ENCODE measurements at regions not wholly inside any gene's neighbourhood (a gene's known extent, or its start where the extent isn't known, plus 50 kb on each side); places are given as distances from the start of the nearest gene placed in this dataset.

DNA sequence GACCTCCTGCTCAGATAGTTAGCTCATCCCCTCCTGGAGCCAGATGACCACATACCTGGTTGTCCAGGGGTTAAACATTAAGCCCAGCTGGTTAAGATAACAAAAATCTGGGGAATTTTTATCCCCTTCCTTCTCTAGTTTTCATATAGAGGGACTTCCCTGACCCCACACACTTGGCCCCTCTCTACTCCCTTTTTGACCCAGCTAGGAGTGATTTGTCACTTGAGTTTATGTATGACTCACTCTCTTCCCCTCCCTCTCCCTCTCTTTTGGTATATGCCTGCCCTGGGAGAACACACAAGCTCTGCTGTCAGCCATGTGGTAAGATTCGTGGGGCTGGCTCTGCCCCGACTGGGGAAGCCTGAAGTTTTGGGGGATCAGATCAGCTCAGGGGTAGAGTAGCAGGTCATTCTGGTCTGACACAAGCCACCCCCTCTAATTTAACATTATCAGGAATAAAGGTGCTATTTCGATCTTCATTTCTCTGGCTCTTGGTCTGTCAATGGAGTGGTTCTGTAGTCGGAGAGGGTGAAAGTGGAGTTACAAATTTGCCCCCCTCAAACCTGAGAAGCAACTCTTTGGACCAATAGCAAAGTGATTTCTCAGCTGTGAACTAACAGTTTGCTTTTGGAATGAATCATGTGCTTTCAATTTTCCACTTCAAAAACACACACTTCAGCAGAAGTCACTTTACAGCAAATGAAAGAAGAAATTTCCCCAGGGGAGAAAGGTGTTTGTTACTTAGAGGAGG, 415.3 kb upstream of the CADM1 start:
- peaks cover 0 to 16% of the 10 kb centered on the region in 2 donors for H3K4me1 ChIP-seq
- intact Hi-C loops (cut with DNase I), result no loop called here
- no peaks in the 10 kb centered on the region for H3K36me3 ChIP-seq
- H3K27ac ChIP-seq, result peak overlapping the region in 1 of 2 donors; percentile 29
- DNase-seq (no peak), ATAC-seq (peak; percentile 86)
- H3K9me3 ChIP-seq, result no peaks in the 10 kb centered on the region
- TF ChIP-seq, protein P1, sequence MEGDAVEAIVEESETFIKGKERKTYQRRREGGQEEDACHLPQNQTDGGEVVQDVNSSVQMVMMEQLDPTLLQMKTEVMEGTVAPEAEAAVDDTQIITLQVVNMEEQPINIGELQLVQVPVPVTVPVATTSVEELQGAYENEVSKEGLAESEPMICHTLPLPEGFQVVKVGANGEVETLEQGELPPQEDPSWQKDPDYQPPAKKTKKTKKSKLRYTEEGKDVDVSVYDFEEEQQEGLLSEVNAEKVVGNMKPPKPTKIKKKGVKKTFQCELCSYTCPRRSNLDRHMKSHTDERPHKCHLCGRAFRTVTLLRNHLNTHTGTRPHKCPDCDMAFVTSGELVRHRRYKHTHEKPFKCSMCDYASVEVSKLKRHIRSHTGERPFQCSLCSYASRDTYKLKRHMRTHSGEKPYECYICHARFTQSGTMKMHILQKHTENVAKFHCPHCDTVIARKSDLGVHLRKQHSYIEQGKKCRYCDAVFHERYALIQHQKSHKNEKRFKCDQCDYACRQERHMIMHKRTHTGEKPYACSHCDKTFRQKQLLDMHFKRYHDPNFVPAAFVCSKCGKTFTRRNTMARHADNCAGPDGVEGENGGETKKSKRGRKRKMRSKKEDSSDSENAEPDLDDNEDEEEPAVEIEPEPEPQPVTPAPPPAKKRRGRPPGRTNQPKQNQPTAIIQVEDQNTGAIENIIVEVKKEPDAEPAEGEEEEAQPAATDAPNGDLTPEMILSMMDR (IDR thresholded peaks at IDR 0.05), result no peak
- peaks cover 0 to 6% of the 10 kb centered on the region in 2 donors for H3K27me3 ChIP-seq
- H3K4me3 ChIP-seq, result no peak overlapping the region

DNA sequence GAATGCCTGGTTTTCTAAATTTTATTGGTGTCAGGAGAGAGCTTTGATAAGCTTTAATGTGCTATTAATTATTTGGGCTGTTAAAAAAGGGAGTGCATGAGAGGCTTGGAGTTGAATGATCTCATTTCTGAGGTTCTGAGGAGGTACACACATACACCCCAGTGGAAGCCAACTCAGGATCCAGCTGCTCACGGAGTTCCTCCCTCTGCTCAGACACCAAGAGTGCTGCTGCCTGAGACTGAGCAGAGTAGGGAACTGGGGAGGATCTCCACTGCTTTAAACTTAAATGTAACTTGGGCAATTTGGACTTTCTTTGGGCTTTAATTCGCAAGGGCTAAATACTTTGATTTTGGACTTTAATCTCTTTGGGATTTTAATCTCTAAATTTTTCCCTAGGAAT, 414.4 kb upstream of the CADM1 start:
- Histone ChIP-seq H3K4me1 (peaks cover 0 to 16% of the 10 kb centered on the region in 2 donors), H3K4me3 (no peak overlapping the region), H3K27ac (no peak overlapping the region), H3K9me3 (no peaks in the 10 kb centered on the region), H3K27me3 (peaks cover 0 to 6% of the 10 kb centered on the region in 2 donors), H3K36me3 (no peaks in the 10 kb centered on the region)
- no peak for DNase-seq
- intact Hi-C loops (cut with DNase I), result no loop called here
- ATAC-seq, result no peak
- TF ChIP-seq, protein P1 (IDR thresholded peaks at IDR 0.05), result no peak

DNA sequence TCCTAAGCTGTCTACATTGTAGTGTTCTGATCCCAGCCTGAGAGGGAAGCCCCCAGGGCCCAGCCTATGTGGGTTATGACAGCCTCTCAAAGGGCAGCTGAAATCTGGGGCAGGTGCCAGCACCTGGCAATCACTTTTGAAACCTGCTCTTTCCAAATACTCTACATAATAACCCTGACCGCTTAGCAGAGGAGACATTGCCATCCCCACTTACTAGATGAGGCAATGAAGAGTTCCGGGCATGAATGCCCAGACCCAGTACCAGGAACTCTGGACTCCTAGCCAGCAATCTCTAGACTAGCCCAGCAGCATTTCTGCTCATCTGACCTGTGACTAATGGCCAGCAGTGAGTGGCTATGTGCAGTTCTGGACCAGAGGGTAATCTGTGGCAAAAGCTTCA, 412.4 kb upstream of the CADM1 start:
- TF ChIP-seq, protein P1 (IDR thresholded peaks at IDR 0.05), result no peak
- Histone ChIP-seq H3K4me1 (peaks cover 0 to 26% of the 10 kb centered on the region in 2 donors), H3K27me3 (no peaks in the 10 kb centered on the region), H3K27ac (no peak overlapping the region), H3K36me3 (no peaks in the 10 kb centered on the region), H3K9me3 (no peaks in the 10 kb centered on the region), H3K4me3 (no peak overlapping the region)
- peak in 1 of 4 donors; percentile 46 for DNase-seq
- ATAC-seq, result peak; percentile 56
- intact Hi-C loops (cut with DNase I), result no loop called here

DNA sequence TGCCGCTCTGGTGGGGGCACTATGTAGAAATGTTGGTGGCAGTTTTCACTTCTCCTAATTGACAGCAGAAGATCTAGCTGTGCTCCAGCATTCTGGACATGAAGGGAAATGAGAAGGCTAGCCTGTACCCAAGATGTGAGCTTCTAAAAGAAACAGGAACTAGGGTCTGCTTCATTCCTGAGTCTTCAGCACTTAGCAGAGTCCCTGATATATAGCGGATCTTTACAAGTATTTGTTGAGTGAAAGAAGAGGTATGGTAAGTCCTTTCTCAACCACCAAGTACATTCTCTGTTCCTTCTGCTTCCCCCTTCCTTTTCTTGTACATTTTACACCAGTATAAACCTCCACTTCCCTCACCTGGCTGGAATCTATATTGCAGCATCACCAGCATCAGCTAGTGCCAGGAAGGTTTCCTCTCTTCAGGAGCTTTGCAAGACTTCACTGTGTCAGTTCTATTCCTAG, 408.3 kb upstream of the CADM1 start:
- ATAC-seq (peak; percentile 38), DNase-seq (no peak)
- Histone ChIP-seq H3K4me3 (no peak overlapping the region), H3K9me3 (no peaks in the 10 kb centered on the region), H3K36me3 (no peaks in the 10 kb centered on the region), H3K27ac (no peak overlapping the region), H3K4me1 (peaks cover 0 to 11% of the 10 kb centered on the region in 2 donors), H3K27me3 (peaks cover 0 to 4% of the 10 kb centered on the region in 2 donors)
- intact Hi-C loops (cut with DNase I), result no loop called here
- TF ChIP-seq, protein P1 (IDR thresholded peaks at IDR 0.05), result no peak

DNA sequence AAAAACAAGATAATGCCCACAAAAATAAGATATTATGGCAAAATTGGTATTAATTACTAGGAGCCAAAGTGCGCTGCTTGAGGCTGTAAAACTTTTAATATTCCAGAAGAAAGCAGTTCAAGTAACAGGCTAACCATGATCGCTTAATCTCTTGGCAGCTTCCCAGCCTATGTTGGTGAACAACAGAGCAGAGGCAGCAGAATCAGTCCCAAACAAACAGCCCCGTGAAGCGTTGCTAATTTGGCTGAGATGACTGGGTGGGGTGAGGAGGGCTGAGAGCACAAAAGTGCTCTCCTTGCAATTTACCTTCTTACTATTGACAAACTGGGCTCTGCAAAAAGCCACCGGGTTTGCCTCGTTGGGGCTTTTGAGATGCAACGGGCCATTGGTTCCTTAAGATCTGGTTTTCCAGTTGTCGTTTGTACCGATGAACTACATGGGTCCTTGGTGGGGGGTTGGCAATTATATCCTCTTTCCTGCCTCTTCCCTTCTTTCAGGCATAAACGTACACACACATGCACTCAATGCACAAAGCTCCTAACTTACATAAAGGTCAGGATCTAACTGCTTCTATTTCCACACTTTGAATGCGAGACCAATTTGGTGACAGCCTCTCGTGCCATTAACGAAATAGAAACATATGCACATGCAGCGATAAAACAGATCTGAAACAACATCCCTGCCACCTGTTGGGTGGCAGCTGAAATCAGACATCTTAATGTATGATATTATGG, 407.6 kb upstream of the CADM1 start:
- Histone ChIP-seq H3K36me3 (no peaks in the 10 kb centered on the region), H3K9me3 (no peaks in the 10 kb centered on the region), H3K27ac (no peak overlapping the region), H3K4me1 (peaks cover 0 to 11% of the 10 kb centered on the region in 2 donors), H3K4me3 (no peak overlapping the region), H3K27me3 (peaks cover 0 to 4% of the 10 kb centered on the region in 2 donors)
- DNase-seq (no peak), ATAC-seq (no peak)
- TF ChIP-seq, protein P1 (IDR thresholded peaks at IDR 0.05), result no peak
- intact Hi-C loops (cut with DNase I), result no loop called here
